ENCODE measurements at regions not wholly inside any gene's neighbourhood (a gene's known extent, or its start where the extent isn't known, plus 50 kb on each side); places are given as distances from the start of the nearest gene placed in this dataset.

DNA sequence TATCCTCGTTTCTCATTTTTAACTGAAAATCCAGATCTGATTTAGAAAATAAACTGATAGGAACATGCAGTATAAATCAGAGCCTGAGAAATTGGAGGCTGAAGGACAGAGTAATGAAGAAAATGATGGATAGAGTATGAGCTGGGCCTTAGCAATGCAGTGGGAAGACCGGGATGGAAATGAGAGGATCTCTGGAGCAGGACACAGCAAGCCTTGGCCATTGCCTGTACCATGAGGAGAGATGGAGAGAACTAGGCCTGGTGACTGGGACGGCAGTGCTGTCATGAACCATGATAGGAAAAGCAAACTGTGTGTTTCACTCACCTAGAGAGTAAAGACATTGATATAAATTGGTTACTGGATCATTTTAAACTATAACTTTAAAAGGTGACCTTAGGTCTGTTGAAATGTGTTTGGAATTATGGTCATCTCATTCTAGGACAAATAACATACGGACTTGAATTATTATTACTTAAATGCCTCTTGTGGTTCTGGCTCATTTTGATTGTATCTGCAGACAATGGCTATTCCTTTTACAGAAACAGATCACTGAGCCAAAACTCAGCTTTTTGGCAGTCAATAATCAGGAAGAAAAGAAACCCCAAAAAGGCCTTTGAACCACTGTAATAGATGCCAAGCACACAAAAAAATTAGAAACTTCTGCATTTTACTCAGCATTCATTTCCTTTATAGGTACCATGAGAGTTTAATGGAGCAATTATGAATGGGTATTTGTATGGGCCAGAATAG, 251.9 kb upstream of the PRKD1 start:
- no peak for DNase-seq
- Histone ChIP-seq H3K79me2 (ENCODE audit: control insufficient read depth, insufficient read depth, low read length, poor library complexity) (no peaks in the 10 kb centered on the region), H3K18ac (ENCODE audit: low read length) (no peak overlapping the region), H3K4ac (ENCODE audit: low read depth, low read length) (no peak overlapping the region), H3K4me3 (ENCODE audit: low read depth, low read length) (no peak overlapping the region), H3K9me3 (ENCODE audit: insufficient read depth, low read depth, low read length) (no peaks in the 10 kb centered on the region), H3K23ac (ENCODE audit: low read length) (no peak overlapping the region), H3K27me3 (ENCODE audit: insufficient read depth, low read length) (no peaks in the 10 kb centered on the region), H3K9ac (ENCODE audit: low read length) (no peak overlapping the region), H2BK12ac (ENCODE audit: low read length) (no peak overlapping the region), H3K36me3 (ENCODE audit: control insufficient read depth in 1 of 2, insufficient read depth in 2 of 2, low read length in 2 of 2) (no peaks in the 10 kb centered on the region), H3K27ac (ENCODE audit: low read depth, low read length) (no peak overlapping the region), H2AK5ac (ENCODE audit: low read length) (no peak overlapping the region), H3K4me2 (ENCODE audit: low read length) (no peak overlapping the region), H2BK120ac (ENCODE audit: insufficient read depth, low read length, poor library complexity) (no peak overlapping the region), H4K8ac (ENCODE audit: low read depth, low read length) (no peak overlapping the region), H3K79me1 (ENCODE audit: low read length) (no peaks in the 10 kb centered on the region), H4K12ac (ENCODE audit: low read depth, low read length) (no peak overlapping the region), H4K91ac (ENCODE audit: low read depth, low read length) (no peak overlapping the region), H3K4me1 (ENCODE audit: control insufficient read depth in 1 of 2, insufficient read depth in 2 of 2, low read length in 2 of 2) (no peaks in the 10 kb centered on the region), H2AFZ (ENCODE audit: insufficient read depth, low read length, poor library complexity) (no peak overlapping the region), H2BK5ac (ENCODE audit: low read depth, low read length, poor library complexity) (no peak overlapping the region), H3K14ac (ENCODE audit: low read length) (no peak overlapping the region)
- WGBS (ENCODE audit: extremely low coverage, insufficient coverage, insufficient read length) = no CpG with 5 or more reads among the region's 4 CpGs

DNA sequence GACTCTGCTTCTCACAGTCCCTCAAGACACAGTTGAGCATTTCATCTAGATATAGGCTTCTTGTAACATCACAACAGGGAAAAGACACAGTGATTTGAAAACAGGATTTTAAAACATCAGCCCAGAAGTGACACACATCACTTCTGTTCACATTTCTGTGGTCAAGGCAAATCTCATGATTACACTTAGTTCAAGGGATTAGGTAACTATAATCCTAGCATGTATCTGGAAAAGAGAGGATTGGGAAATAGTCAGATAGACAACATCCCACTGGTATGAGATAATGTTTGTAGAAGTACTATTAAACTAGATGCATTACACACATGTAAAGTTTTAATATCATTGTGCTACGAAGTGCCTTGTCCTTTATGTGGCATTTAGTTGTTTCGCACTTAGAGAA, 252.6 kb upstream of the PRKD1 start:
- no peak overlapping the region for H3K14ac ChIP-seq (ENCODE audit: low read length)
- no peak overlapping the region for H3K4ac ChIP-seq (ENCODE audit: low read depth, low read length)
- no peak overlapping the region for H2BK120ac ChIP-seq (ENCODE audit: insufficient read depth, low read length, poor library complexity)
- no peak overlapping the region for H2AFZ ChIP-seq (ENCODE audit: insufficient read depth, low read length, poor library complexity)
- no peak overlapping the region for H3K23ac ChIP-seq (ENCODE audit: low read length)
- H2BK5ac ChIP-seq (ENCODE audit: low read depth, low read length, poor library complexity) = no peak overlapping the region
- H2BK12ac ChIP-seq (ENCODE audit: low read length) = no peak overlapping the region
- H3K18ac ChIP-seq (ENCODE audit: low read length) = no peak overlapping the region
- H4K8ac ChIP-seq (ENCODE audit: low read depth, low read length) = no peak overlapping the region
- no peak overlapping the region for H3K4me3 ChIP-seq (ENCODE audit: low read depth, low read length)
- no peaks in the 10 kb centered on the region for H3K27me3 ChIP-seq (ENCODE audit: insufficient read depth, low read length)
- no CpG with 5 or more reads among the region's 2 CpGs for WGBS (ENCODE audit: extremely low coverage, insufficient coverage, insufficient read length)
- no peak overlapping the region for H4K12ac ChIP-seq (ENCODE audit: low read depth, low read length)
- H4K91ac ChIP-seq (ENCODE audit: low read depth, low read length) = no peak overlapping the region
- no peaks in the 10 kb centered on the region for H3K9me3 ChIP-seq (ENCODE audit: insufficient read depth, low read depth, low read length)
- H3K4me2 ChIP-seq (ENCODE audit: low read length) = no peak overlapping the region
- no peaks in the 10 kb centered on the region for H3K79me2 ChIP-seq (ENCODE audit: control insufficient read depth, insufficient read depth, low read length, poor library complexity)
- H3K27ac ChIP-seq (ENCODE audit: low read depth, low read length) = no peak overlapping the region
- no peak for DNase-seq
- no peak overlapping the region for H3K9ac ChIP-seq (ENCODE audit: low read length)
- no peaks in the 10 kb centered on the region for H3K79me1 ChIP-seq (ENCODE audit: low read length)
- no peak overlapping the region for H2AK5ac ChIP-seq (ENCODE audit: low read length)
- no peaks in the 10 kb centered on the region for H3K36me3 ChIP-seq (ENCODE audit: control insufficient read depth in 1 of 2, insufficient read depth in 2 of 2, low read length in 2 of 2)
- H3K4me1 ChIP-seq (ENCODE audit: control insufficient read depth in 1 of 2, insufficient read depth in 2 of 2, low read length in 2 of 2) = no peaks in the 10 kb centered on the region

GRCh38 chr14:30185832-30186231, 258.2 kb upstream of the PRKD1 start:
- H3K9ac ChIP-seq (ENCODE audit: low read length) = no peak overlapping the region
- H3K4me1 ChIP-seq (ENCODE audit: control insufficient read depth in 1 of 2, insufficient read depth in 2 of 2, low read length in 2 of 2) = no peaks in the 10 kb centered on the region
- no peak overlapping the region for H3K4me2 ChIP-seq (ENCODE audit: low read length)
- no peaks in the 10 kb centered on the region for H3K79me2 ChIP-seq (ENCODE audit: control insufficient read depth, insufficient read depth, low read length, poor library complexity)
- H4K12ac ChIP-seq (ENCODE audit: low read depth, low read length) = no peak overlapping the region
- H3K79me1 ChIP-seq (ENCODE audit: low read length) = no peaks in the 10 kb centered on the region
- H2AFZ ChIP-seq (ENCODE audit: insufficient read depth, low read length, poor library complexity) = no peak overlapping the region
- H2BK120ac ChIP-seq (ENCODE audit: insufficient read depth, low read length, poor library complexity) = no peak overlapping the region
- H3K9me3 ChIP-seq (ENCODE audit: insufficient read depth, low read depth, low read length) = no peaks in the 10 kb centered on the region
- no peak for DNase-seq
- no peak overlapping the region for H4K8ac ChIP-seq (ENCODE audit: low read depth, low read length)
- no peak overlapping the region for H3K14ac ChIP-seq (ENCODE audit: low read length)
- no peak overlapping the region for H4K91ac ChIP-seq (ENCODE audit: low read depth, low read length)
- H3K18ac ChIP-seq (ENCODE audit: low read length) = no peak overlapping the region
- H3K4ac ChIP-seq (ENCODE audit: low read depth, low read length) = no peak overlapping the region
- H2AK5ac ChIP-seq (ENCODE audit: low read length) = no peak overlapping the region
- H3K27ac ChIP-seq (ENCODE audit: low read depth, low read length) = no peak overlapping the region
- H3K27me3 ChIP-seq (ENCODE audit: insufficient read depth, low read length) = no peaks in the 10 kb centered on the region
- H3K23ac ChIP-seq (ENCODE audit: low read length) = no peak overlapping the region
- no peaks in the 10 kb centered on the region for H3K36me3 ChIP-seq (ENCODE audit: control insufficient read depth in 1 of 2, insufficient read depth in 2 of 2, low read length in 2 of 2)
- no peak overlapping the region for H3K4me3 ChIP-seq (ENCODE audit: low read depth, low read length)
- no peak overlapping the region for H2BK5ac ChIP-seq (ENCODE audit: low read depth, low read length, poor library complexity)
- no peak overlapping the region for H2BK12ac ChIP-seq (ENCODE audit: low read length)

- Histone ChIP-seq H2AK5ac (ENCODE audit: low read length) (no peak overlapping the region), H3K27me3 (ENCODE audit: insufficient read depth, low read length) (no peaks in the 10 kb centered on the region), H3K14ac (ENCODE audit: low read length) (no peak overlapping the region), H3K79me2 (ENCODE audit: control insufficient read depth, insufficient read depth, low read length, poor library complexity) (no peaks in the 10 kb centered on the region), H2BK5ac (ENCODE audit: low read depth, low read length, poor library complexity) (no peak overlapping the region), H3K27ac (ENCODE audit: low read depth, low read length) (no peak overlapping the region), H2AFZ (ENCODE audit: insufficient read depth, low read length, poor library complexity) (no peak overlapping the region), H3K4me3 (ENCODE audit: low read depth, low read length) (no peak overlapping the region), H2BK12ac (ENCODE audit: low read length) (no peak overlapping the region), H4K91ac (ENCODE audit: low read depth, low read length) (no peak overlapping the region), H3K79me1 (ENCODE audit: low read length) (no peaks in the 10 kb centered on the region), H3K4ac (ENCODE audit: low read depth, low read length) (no peak overlapping the region), H3K23ac (ENCODE audit: low read length) (no peak overlapping the region), H3K4me2 (ENCODE audit: low read length) (no peak overlapping the region), H3K9ac (ENCODE audit: low read length) (no peak overlapping the region), H3K18ac (ENCODE audit: low read length) (no peak overlapping the region), H3K36me3 (ENCODE audit: control insufficient read depth in 1 of 2, insufficient read depth in 2 of 2, low read length in 2 of 2) (no peaks in the 10 kb centered on the region), H2BK120ac (ENCODE audit: insufficient read depth, low read length, poor library complexity) (no peak overlapping the region), H3K9me3 (ENCODE audit: insufficient read depth, low read depth, low read length) (no peaks in the 10 kb centered on the region), H3K4me1 (ENCODE audit: control insufficient read depth in 1 of 2, insufficient read depth in 2 of 2, low read length in 2 of 2) (no peaks in the 10 kb centered on the region), H4K12ac (ENCODE audit: low read depth, low read length) (no peak overlapping the region), H4K8ac (ENCODE audit: low read depth, low read length) (no peak overlapping the region)
- no CpG with 5 or more reads among the region's 2 CpGs for WGBS (ENCODE audit: extremely low coverage, insufficient coverage, insufficient read length)
- peak in 1 of 2 donors; percentile 22 for DNase-seq
Measured at GRCh38 chr14:30191639-30192279, 264.1 kb upstream of the PRKD1 start.
